ENCODE measurements at regions not wholly inside any gene's neighbourhood (a gene's known extent, or its start where the extent isn't known, plus 50 kb on each side); places are given as distances from the start of the nearest gene placed in this dataset.

GRCh38 chr10:120251821-120252442 is 205.1 kb upstream of the PLPP4 start:
- peaks cover 23% of the 10 kb centered on the region for H3K27me3 Mint-ChIP-seq
- H3K4me3 Mint-ChIP-seq (ENCODE audit: low read depth): no peak overlapping the region
- H3K4me1 Mint-ChIP-seq (ENCODE audit: low read depth): peaks cover 15% of the 10 kb centered on the region
- no peak for DNase-seq (ENCODE audit: low spot score, unreplicated experiment)
- H3K27ac Mint-ChIP-seq: no peak overlapping the region
- no peak for TF ChIP-seq CTCF (IDR thresholded peaks at IDR 0.05; ENCODE audit: unreplicated experiment)
- peaks cover 4% of the 10 kb centered on the region for H3K9me3 Mint-ChIP-seq (ENCODE audit: low read depth)
- no peaks in the 10 kb centered on the region for H3K36me3 Mint-ChIP-seq (ENCODE audit: insufficient read depth)

- H3K4me1 Mint-ChIP-seq (ENCODE audit: low read depth): peaks cover 15% of the 10 kb centered on the region
- no peak for DNase-seq (ENCODE audit: low spot score, unreplicated experiment)
- H3K36me3 Mint-ChIP-seq (ENCODE audit: insufficient read depth): no peaks in the 10 kb centered on the region
- no peak overlapping the region for H3K4me3 Mint-ChIP-seq (ENCODE audit: low read depth)
- TF ChIP-seq CTCF (IDR thresholded peaks at IDR 0.05; ENCODE audit: unreplicated experiment): no peak
- peaks cover 4% of the 10 kb centered on the region for H3K9me3 Mint-ChIP-seq (ENCODE audit: low read depth)
- peaks cover 13% of the 10 kb centered on the region for H3K27me3 Mint-ChIP-seq
- H3K27ac Mint-ChIP-seq: no peak overlapping the region
Measured at GRCh38 chr10:120253131-120253530, 203.9 kb upstream of the PLPP4 start.

- Mint-ChIP-seq H3K36me3 (ENCODE audit: insufficient read depth) (no peaks in the 10 kb centered on the region), H3K27ac (no peak overlapping the region), H3K4me1 (ENCODE audit: low read depth) (no peaks in the 10 kb centered on the region), H3K9me3 (ENCODE audit: low read depth) (peaks cover 4% of the 10 kb centered on the region), H3K4me3 (ENCODE audit: low read depth) (no peak overlapping the region), H3K27me3 (peaks cover 24% of the 10 kb centered on the region)
- TF ChIP-seq CTCF (IDR thresholded peaks at IDR 0.05; ENCODE audit: unreplicated experiment): no peak
- DNase-seq (ENCODE audit: low spot score, unreplicated experiment): no peak
Measured at GRCh38 chr10:120260456-120260855, 196.6 kb upstream of the PLPP4 start.

GRCh38 chr10:120262857-120263547 is 194.0 kb upstream of the PLPP4 start:
- Mint-ChIP-seq H3K4me1 (ENCODE audit: low read depth) (no peaks in the 10 kb centered on the region), H3K9me3 (ENCODE audit: low read depth) (peaks cover under 1% of the 10 kb centered on the region), H3K36me3 (ENCODE audit: insufficient read depth) (no peaks in the 10 kb centered on the region), H3K27ac (no peak overlapping the region), H3K4me3 (ENCODE audit: low read depth) (no peak overlapping the region), H3K27me3 (peaks cover 24% of the 10 kb centered on the region)
- DNase-seq (ENCODE audit: low spot score, unreplicated experiment): no peak
- TF ChIP-seq CTCF (IDR thresholded peaks at IDR 0.05; ENCODE audit: unreplicated experiment): no peak

GRCh38 chr10:120266022-120266421 is 191.0 kb upstream of the PLPP4 start:
- TF ChIP-seq CTCF (IDR thresholded peaks at IDR 0.05; ENCODE audit: unreplicated experiment): no peak
- Mint-ChIP-seq H3K27me3 (peaks cover 9% of the 10 kb centered on the region), H3K9me3 (ENCODE audit: low read depth) (peaks cover 3% of the 10 kb centered on the region), H3K27ac (no peak overlapping the region), H3K4me3 (ENCODE audit: low read depth) (no peak overlapping the region), H3K4me1 (ENCODE audit: low read depth) (no peaks in the 10 kb centered on the region), H3K36me3 (ENCODE audit: insufficient read depth) (no peaks in the 10 kb centered on the region)
- DNase-seq (ENCODE audit: low spot score, unreplicated experiment): no peak

Measured in progenitor cell of endocrine pancreas (in vitro differentiated cells).